ENCODE measurements at regions not wholly inside any gene's neighbourhood (a gene's known extent, or its start where the extent isn't known, plus 50 kb on each side); places are given as distances from the start of the nearest gene placed in this dataset.

- peak; percentile 59 for DNase-seq
- Histone ChIP-seq H3K27ac (no peak overlapping the region), H3K4me3 (ENCODE audit: low read depth, low read length) (no peak overlapping the region), H3K27me3 (ENCODE audit: insufficient read depth, low read depth, severe bottlenecking) (no peaks in the 10 kb centered on the region), H3K9me3 (ENCODE audit: severe bottlenecking) (no peaks in the 10 kb centered on the region), H3K36me3 (no peaks in the 10 kb centered on the region)
- peak; percentile 60 for TF ChIP-seq CTCF (IDR thresholded peaks at IDR 0.05; ENCODE audit: low read depth, low read length)
Measured at GRCh38 chr2:529424-529823, 147.8 kb downstream of the TMEM18 start.

- no peak overlapping the region for H3K27ac ChIP-seq
- no peaks in the 10 kb centered on the region for H3K9me3 ChIP-seq (ENCODE audit: severe bottlenecking)
- H3K36me3 ChIP-seq, result no peaks in the 10 kb centered on the region
- no peaks in the 10 kb centered on the region for H3K27me3 ChIP-seq (ENCODE audit: insufficient read depth, low read depth, severe bottlenecking)
- no peak for TF ChIP-seq CTCF (IDR thresholded peaks at IDR 0.05; ENCODE audit: low read depth, low read length)
- H3K4me3 ChIP-seq (ENCODE audit: low read depth, low read length), result no peak overlapping the region
- DNase-seq, result peak; percentile 43
Measured at GRCh38 chr2:527581-527980, 149.6 kb downstream of the TMEM18 start.

GRCh38 chr2:526918-527317 is 150.3 kb downstream of the TMEM18 start:
- H3K9me3 ChIP-seq (ENCODE audit: severe bottlenecking), result peaks cover 4% of the 10 kb centered on the region
- no peak for DNase-seq
- no peak for TF ChIP-seq CTCF (IDR thresholded peaks at IDR 0.05; ENCODE audit: low read depth, low read length)
- H3K27me3 ChIP-seq (ENCODE audit: insufficient read depth, low read depth, severe bottlenecking), result no peaks in the 10 kb centered on the region
- no peaks in the 10 kb centered on the region for H3K36me3 ChIP-seq
- H3K4me3 ChIP-seq (ENCODE audit: low read depth, low read length), result no peak overlapping the region
- no peak overlapping the region for H3K27ac ChIP-seq

GRCh38 chr2:525611-526010 is 151.6 kb downstream of the TMEM18 start:
- peaks cover 4% of the 10 kb centered on the region for H3K9me3 ChIP-seq (ENCODE audit: severe bottlenecking)
- H3K27me3 ChIP-seq (ENCODE audit: insufficient read depth, low read depth, severe bottlenecking), result no peaks in the 10 kb centered on the region
- no peak for DNase-seq
- no peak for TF ChIP-seq CTCF (IDR thresholded peaks at IDR 0.05; ENCODE audit: low read depth, low read length)
- no peaks in the 10 kb centered on the region for H3K36me3 ChIP-seq
- no peak overlapping the region for H3K4me3 ChIP-seq (ENCODE audit: low read depth, low read length)
- no peak overlapping the region for H3K27ac ChIP-seq

- no peak for TF ChIP-seq CTCF (IDR thresholded peaks at IDR 0.05; ENCODE audit: low read depth, low read length)
- Histone ChIP-seq H3K27me3 (ENCODE audit: insufficient read depth, low read depth, severe bottlenecking) (no peaks in the 10 kb centered on the region), H3K9me3 (ENCODE audit: severe bottlenecking) (peaks cover 4% of the 10 kb centered on the region), H3K36me3 (no peaks in the 10 kb centered on the region), H3K4me3 (ENCODE audit: low read depth, low read length) (no peak overlapping the region), H3K27ac (no peak overlapping the region)
- no peak for DNase-seq
Measured at GRCh38 chr2:525021-525420, 152.2 kb downstream of the TMEM18 start.

- Histone ChIP-seq H3K27me3 (ENCODE audit: insufficient read depth, low read depth, severe bottlenecking) (no peaks in the 10 kb centered on the region), H3K9me3 (ENCODE audit: severe bottlenecking) (peaks cover 4% of the 10 kb centered on the region), H3K4me3 (ENCODE audit: low read depth, low read length) (no peak overlapping the region), H3K36me3 (no peaks in the 10 kb centered on the region), H3K27ac (no peak overlapping the region)
- DNase-seq, result no peak
- TF ChIP-seq CTCF (IDR thresholded peaks at IDR 0.05; ENCODE audit: low read depth, low read length), result no peak
Measured at GRCh38 chr2:524442-524841, 152.8 kb downstream of the TMEM18 start.

Data from WERI-Rb-1 (cell line).